GM18511 (cell line): ENCODE measurements at regions not wholly inside any gene's neighbourhood (a gene's known extent, or its start where the extent isn't known, plus 50 kb on each side); places are given as distances from the start of the nearest gene placed in this dataset.

Source experiments
- ATAC-seq: cut with Tn5 transposase; IDR thresholded peaks from one replicate; pipeline ENCODE4 v1.9.1; 2021; ENCODE audit warnings: mild to moderate bottlenecking, moderate library complexity; ENCODE audit not compliant: unreplicated experiment

DNA sequence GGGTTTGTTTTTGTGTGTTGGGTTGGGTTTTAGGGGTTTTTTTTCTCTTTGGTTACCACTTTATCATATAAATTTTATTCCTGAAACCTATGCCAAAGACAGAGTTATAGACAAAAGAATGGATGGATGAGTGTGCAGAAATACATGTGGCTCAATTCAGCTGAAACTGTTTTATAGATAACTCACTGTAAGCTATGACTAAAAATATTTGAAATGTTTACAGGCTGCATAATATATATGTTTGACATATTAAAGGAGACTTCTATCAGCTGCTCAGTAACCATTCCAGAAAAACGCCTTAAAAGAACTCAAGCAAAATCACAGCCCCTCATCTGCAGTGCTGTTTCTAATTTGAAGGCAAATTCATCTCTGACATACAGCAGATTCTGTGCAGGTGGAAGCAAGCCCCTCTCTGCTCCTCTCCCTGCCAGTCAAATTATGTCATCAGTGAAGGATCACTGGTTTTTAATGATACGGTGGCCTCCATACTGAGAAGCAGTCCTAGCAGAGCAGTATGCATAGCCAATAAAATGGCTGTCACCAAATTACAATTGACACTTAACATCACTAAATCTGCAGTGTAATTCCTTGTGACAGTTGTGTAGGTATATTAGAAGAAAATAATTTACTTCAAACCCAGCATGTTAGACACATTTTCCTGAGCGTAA is 301.6 kb downstream of the NR2F1-AS1 start:
- ATAC-seq = no peak

DNA sequence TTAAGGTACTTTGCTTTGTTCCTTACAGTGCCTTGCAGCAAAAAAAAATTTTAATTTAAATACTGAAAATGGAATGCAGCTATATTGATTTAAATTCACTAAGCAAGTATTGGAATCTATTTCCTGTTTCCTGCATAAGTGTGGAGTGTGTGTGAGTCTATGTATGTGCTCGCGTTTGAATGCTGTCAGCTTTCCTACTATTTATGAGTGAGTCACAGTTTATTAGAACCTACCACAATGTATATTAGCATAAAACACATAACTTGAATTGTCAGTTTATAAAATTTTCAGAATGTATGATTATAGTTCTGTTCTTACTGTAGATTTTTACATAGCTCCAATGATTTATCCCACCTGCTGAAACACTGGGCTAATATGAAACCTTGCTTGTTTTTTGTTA is 302.1 kb downstream of the NR2F1-AS1 start:
- ATAC-seq = no peak

DNA sequence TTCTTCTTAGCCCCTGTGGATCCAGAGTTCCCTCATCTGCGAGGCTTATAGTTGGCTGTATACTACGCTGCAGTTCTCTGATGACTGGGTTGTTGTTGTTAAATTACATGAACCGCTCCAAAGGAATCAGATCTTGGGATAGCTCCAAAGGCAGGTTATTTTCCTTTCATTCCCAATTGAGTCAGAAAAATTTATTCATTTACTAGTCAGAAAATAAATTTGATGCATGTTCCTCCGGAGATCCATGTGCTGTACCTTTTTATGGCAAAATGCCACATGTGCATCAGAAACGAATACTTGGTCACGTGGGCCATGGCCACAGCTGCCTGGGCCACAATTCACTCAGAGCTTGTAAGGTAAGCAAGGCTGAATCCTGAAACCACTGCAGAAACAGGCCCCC is 304.0 kb downstream of the NR2F1-AS1 start:
- ATAC-seq = no peak

DNA sequence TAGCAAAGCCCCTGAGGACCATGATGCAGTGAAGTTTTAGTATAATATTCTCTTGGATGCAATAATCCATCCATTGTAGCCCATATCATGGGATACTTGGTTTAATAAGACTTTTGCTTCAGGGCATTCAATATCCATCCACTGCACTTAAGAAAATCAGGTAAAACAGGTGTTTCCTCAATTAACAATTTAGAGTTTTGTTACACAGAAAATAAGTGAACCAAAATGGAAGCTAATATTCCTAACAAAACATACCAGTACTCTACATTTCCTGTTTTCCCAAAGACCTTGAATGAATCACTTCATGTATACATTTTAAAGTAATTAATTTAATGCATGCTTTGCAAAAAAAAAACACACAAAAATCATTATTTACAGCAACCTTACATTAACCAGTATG is 305.6 kb downstream of the NR2F1-AS1 start:
- no peak for ATAC-seq

DNA sequence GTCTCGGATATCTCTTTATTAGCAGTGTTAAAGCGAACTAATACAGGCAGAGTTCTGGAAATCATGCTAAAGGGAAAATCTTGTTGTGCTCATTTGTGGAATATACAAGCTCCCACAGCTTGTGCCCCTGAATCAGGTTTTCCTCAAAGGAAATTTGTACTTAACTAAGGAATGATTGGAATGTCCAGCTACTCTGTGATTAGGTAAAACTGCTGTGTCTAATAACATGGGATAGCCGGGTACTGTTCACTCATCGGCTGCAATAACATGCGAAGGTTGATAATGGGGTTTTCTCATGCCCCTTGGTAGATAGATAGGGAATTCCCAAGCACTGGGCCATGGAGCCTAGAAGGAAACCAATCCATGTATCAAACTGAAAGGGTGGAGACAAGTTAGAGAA is 306.7 kb downstream of the NR2F1-AS1 start:
- no peak for ATAC-seq

DNA sequence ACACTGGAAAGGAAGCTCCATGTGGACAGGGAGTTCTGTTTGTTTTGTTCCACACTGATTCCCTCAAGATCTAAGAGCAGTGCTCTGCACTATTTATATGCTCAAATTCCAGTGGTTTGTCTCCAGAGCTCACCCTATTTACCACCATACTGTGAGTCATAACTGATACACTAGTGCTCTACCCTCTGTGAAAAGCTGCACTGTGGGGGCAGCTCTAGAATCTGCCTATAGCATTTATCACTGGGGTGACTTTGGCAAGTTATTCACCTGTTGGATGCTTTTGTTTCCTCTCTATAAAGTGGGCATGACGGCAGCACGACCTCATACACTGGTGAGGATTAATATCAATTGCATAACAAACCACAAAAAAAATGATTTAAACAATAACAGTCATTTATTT is 307.8 kb downstream of the NR2F1-AS1 start:
- no peak for ATAC-seq

DNA sequence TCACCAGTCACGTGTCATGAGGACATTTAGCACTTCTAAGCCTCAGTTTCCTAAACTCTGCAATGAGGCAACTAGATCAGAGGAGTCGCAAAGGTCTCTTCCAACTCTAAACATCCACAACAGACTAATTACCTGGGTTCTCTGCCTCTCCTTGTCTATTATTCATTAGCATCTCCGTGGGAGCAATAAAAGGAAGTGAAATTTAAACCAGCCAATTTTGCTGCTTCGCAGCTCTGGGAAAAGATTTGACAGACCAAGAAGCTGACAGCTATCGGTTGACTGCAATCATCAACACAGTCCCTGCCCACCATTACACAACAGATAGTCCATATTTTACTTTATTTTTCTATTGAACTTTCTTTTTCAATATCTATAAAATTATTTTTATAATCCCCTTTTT is 308.9 kb downstream of the NR2F1-AS1 start:
- no peak for ATAC-seq

DNA sequence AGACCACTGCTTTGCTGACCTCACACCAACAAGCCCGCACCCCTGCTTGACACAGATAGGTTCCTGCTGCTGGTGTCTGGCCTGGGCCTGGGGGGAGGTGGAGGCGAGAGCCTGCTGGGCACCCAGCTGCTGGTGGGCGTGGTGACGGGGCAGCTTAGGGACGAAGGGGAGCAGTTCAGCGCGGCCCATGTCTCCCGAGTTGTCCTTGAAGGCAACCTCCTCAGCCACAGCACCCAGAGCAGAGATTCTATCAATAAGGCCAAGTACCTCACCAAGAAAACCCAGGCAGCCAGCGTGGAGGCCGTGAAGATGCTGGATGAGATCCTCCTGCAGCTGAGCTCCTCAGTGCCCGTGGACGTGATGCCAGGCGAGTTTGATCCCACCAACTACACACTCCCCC is 313.3 kb downstream of the NR2F1-AS1 start:
- ATAC-seq = no peak

DNA sequence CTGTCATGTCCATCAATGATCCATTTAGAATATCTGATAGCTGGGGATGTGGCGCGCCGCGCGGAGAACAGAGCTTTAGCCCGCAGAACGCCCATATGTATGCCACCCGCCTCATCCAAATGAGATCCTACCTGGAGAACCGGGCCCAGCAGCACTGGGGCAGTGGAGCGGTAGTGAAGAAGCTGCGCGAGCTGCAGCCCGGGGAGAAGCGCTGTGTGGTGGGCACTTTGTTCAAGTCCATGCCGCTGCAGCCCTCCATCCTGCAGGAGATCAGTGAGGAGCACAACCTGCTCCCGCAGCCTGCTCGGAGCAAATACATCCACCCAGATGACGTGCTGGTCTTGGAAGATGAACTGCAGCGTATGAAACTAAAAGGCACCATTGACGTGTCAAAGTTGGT is 313.7 kb downstream of the NR2F1-AS1 start:
- ATAC-seq = no peak

DNA sequence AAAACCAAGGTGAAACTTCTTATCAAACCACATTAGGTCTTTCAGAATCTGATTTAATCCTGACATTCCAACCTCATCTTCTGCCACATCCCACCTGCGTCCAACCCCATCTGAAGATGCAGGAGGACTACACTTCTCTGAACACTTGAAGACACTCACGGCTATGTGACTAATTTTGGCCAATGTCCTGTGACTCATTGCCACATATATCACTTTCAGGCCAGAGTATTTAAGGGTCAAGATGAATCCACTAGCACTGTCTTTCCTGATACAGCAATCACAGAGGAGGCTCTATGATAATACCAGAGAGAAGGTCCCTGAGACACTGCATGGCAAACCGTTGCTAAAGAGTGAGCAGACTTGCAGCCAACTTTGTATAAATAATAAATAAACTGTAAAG is 323.4 kb downstream of the NR2F1-AS1 start:
- peak; percentile 65 for ATAC-seq

DNA sequence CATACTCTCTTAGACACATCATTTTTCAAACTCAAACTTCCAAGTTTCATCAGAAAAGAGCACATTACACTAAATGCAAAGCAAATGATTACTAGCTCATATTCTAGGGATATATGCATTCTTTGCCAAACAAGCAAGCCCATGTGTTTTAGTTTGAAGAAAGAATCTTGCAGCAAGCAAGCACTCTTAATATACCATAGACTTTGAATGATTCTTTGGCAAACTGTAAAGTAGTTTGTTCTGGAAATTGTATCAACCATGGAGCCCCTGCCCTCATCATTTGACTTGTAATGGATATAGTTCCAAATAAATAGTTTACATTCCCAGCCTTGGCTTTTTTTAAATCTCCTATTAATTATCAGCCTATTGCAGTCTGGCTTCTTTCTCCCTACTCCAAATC is 325.2 kb downstream of the NR2F1-AS1 start:
- ATAC-seq = no peak

DNA sequence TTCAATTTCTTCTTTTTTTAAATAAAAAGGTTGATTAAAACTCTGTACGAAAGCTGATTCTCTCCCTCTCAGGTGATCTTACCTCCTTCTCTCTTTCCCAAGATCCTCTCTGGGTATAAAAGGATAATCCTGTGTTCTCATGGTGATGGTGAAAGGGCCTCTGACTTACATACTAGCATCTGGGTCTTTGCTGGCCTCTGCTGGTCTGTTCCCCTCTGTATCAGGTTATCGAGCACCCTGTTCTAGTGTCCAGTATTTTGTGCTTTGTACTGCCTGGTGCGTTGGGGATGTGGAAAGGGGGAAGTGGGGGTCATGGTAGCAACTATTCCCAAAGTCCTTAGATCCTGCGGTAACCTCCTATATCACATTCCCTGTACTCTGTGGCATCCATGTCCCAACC is 328.9 kb downstream of the NR2F1-AS1 start:
- ATAC-seq = no peak

DNA sequence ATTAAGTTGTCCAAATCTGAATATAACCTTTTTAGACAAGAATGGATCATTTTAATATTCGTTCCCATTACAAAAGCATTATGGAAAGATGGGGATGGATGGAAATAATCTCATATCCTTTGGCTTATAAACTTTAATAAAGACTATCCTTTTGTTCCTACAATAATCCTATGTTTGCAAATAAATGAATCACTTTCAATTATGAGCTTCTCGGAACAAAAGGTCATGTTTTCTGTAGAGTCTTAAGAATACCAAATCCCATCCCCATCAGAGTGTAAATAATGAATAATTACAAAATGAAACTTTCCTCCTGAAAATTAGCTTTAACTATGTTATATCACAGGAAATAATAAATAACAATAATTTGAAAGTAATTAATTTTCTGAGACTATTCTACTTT is 329.7 kb downstream of the NR2F1-AS1 start:
- ATAC-seq = no peak

DNA sequence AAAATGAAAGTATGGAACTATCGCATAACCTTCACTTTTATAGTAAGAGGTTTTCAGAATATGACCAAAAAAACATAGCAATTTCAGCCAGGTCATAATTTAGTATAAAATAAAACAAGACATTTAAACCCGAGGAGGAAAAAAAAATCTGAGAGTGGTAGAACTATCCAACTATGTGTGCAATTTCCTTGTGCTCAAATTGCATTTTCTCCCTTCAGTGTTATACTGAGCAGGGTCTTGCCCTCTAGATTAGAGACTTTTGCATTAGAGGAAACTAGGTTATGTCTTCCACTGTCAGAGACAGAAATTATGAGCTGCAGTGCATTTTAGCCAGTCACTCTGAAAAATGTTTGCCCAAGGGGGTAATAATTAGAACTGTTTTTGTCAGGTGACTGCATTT is 330.6 kb downstream of the NR2F1-AS1 start:
- ATAC-seq = no peak

DNA sequence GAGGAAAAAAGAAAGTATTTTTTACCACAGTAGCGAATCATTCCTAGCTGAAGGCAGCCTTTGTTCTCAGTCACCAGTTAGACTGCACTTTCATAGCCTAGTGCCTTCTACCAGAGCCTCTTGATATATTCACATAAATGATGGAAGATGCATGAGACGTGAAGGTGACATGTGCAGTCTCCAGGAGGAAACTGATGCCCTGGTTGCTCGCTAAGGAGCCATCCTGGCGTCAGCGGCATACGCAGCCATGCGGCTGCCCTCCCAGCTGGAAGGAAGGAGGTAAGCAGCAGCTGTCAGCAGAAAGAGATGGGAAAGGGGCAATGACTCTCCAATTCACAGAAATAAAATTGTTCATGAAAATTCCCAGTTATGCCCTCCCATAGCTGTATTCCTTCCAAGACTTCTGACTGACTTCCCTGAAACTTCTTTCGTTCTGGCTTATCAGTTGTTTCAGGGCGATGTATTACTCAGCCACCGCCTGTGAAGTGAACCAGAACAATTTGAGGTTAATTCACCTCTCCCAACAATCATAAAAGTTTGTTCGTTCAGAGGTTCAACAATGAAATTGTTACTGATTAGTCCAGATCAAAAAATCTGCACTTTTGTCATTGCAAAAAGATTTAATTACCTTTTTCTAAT is 331.2 kb downstream of the NR2F1-AS1 start:
- no peak for ATAC-seq

DNA sequence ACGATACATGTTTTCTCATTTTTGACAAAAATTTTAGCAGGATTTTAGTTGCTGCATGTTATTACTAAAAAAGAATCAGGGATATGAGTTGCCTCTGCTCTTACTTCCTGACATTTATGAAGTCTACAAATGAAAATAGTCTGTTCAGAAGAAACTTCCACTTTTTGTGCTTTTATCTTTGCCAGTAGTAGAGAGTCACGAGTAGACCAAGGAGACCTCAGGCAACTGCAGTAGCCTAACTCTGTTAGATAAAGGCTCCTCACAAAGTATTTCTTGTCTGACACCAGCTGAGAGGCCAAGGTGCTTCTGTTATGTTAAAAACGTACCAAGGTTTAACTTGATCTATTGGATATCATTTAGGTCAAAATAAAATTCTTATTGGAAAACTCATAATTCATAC is 333.9 kb downstream of the NR2F1-AS1 start:
- ATAC-seq = no peak

DNA sequence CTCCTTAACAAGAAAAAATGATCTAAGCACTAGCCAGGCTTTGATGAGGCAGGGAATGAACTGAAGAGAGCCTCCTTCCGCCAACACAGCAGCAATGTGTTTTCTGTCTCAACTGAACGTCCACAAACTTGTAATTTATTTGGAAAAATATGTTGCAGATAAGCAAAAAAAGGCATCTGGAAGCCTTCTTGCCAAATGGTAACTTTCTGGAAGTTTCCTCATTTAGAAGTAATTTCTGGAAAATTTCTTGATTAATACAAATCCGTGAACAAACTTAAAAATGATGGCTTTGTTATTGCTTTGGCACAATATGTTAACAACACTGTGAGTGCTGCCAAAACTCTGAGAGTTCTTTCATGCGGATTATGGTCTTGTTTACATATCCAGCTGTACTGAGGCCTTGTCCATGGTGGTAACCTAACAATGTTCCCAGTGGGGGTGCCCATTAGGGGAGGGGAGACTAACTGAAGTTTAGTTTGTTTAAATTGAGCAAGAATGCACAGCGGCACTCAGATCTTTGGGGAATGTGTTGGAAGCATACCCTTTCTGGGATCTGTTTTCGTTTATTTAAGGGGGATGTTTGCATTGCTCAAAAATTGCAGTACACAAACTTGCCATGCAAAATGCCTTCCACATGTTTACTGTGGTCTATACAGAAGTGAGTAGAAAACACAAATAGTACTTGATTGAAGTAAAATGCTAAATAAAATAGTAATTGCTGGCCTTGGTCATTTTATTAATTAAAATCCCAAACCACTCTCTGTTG is 334.7 kb downstream of the NR2F1-AS1 start:
- no peak for ATAC-seq

DNA sequence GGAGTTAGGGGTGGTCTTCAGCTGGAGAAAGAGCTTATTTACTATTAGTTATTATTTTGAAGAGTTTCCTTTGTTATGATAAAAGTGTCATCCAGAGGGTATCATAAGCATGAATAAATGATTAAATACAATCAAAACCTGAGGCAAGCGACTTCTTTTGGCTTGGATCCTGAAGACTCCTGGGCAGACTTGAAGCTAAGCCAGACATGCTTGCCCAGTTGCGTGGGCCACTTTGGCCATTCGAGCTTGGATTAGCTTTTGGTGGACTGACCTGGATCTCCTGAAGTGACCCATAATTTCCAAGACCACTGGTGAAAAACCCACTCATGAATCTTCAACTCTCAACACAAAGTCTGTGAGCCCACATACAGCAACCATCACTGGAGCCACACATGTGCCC is 335.8 kb downstream of the NR2F1-AS1 start:
- no peak for ATAC-seq

DNA sequence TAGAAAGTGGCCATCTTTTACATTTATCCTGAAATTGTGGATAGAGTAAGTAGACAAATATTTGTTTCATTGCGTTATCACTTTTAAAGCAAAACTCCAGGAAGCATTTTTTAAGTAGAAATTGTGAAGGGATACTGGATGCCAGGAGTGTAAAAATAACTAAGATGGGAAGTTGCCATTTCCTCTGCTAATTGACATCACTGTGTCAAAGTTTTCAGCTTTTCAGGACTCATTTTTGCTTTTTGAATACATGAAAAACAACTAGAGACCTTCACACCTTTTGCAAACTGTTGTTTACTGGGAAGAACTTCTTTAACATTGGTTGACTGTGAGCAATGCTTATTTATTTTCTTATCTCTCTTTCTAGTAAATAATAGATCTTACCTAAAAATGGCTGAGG is 337.5 kb downstream of the NR2F1-AS1 start:
- no peak for ATAC-seq

DNA sequence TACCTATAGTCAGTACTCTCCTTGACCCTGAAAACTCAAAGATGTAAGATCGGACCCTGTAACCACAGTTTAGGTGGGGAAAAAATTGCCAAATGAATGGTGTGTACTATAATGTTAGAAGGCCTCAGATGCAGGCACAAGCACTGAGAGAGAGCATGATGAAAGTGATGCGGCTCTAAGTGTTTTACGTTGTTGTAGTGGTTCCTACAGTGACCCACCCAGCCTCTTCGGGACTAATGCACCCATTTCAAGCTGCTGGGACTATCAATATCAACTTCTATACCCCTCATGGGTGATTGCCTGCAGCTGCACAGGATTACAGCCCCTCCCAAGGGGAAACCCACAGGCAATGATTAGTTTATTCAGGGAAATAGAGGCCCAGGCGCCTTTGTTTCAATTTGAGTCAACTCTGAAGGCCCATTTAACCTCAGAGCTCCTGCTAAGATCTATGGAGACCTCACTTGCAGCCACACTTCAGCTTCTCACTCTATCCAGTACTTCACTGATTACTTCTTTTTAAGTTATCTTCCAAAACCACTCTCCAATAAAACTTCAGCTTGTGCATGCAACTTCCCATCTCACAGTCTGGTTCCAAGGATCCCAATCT is 340.7 kb downstream of the NR2F1-AS1 start:
- peak; percentile 87 for ATAC-seq

DNA sequence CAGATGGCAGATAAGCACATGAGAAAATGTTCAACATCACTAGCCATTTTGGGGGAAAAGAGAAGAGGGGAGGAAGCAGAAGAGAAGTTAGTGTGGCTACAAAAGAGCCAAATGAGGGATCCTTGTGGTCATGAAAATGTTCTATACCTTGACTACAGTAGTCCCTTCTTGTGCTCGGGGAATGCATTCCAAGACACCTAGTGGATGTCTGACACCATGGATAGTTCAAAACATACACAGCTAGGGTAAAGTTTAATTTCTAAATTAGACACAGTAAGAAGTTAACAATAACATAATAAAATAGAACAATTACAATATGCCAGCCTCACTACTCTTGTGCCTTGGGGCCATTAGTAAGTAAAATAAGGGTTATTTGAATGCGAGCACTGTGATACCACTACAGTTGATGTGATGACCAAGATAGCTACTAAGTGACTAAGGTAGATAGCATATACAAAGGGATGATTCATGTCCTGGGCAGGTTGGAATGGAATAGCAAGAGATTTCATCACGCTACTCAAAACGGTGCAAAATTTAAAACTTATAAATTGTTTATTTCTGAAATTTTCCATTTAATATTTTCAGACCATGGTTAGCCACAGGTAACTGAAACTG is 344.1 kb downstream of the NR2F1-AS1 start:
- no peak for ATAC-seq
